ENCODE measurements at regions not wholly inside any gene's neighbourhood (a gene's known extent, or its start where the extent isn't known, plus 50 kb on each side); places are given as distances from the start of the nearest gene placed in this dataset.

- TF ChIP-seq CTCF (IDR thresholded peaks at IDR 0.05) = no peak
- TF ChIP-seq POLR2AphosphoS5 (IDR thresholded peaks at IDR 0.05) = no peak
- no peak for TF ChIP-seq POLR2A (IDR thresholded peaks at IDR 0.05)
These were observed 117.3 kb upstream of the NKX1-1 start for GRCh38 chr4:1523506-1523905.
